ACC112 (cell line): ENCODE measurements at regions not wholly inside any gene's neighbourhood (a gene's known extent, or its start where the extent isn't known, plus 50 kb on each side); places are given as distances from the start of the nearest gene placed in this dataset.
"Not testable (repeated sequence)": the region's sequence is repeated elsewhere in the genome, so short reads cannot be mapped to it uniquely, and the experiment has no call there.

Experiments used
- H2AFZ ChIP-seq: fragments of 200-600 bp; sonication (generic); one replicate; pipeline ENCODE4 v1.6.0; 2017; ENCODE audit warnings: antibody characterized with exemption, low read length; ENCODE audit not compliant: unreplicated experiment
- H3K27ac ChIP-seq: fragments of 200-600 bp; sonication (generic); 2 replicates; pipeline ENCODE4 v1.5.1; 2014; ENCODE audit warnings: low read depth, mild to moderate bottlenecking, antibody characterized with exemption, low read length, moderate library complexity
- H3K27me3 ChIP-seq: fragments of 200-600 bp; sonication (generic); 2 replicates; pipeline ENCODE4 v1.6.1; 2014; ENCODE audit warnings: mild to moderate bottlenecking, antibody characterized with exemption, low read length, moderate library complexity, mixed read lengths; ENCODE audit not compliant: insufficient read depth
- H3K36me3 ChIP-seq: fragments of 200-600 bp; sonication (generic); 2 replicates; pipeline ENCODE4 v1.6.1; 2016; ENCODE audit warnings: mild to moderate bottlenecking, antibody characterized with exemption, low read length, moderate library complexity, mixed read lengths; ENCODE audit not compliant: insufficient read depth
- H3K4me1 ChIP-seq: fragments of 200-600 bp; sonication (generic); one replicate; pipeline ENCODE4 v1.6.1; 2016; ENCODE audit warnings: low read length, mixed read lengths; ENCODE audit not compliant: insufficient read depth, unreplicated experiment, control insufficient read depth
- H3K4me3 ChIP-seq: fragments of 200-600 bp; sonication (generic); 2 replicates; pipeline ENCODE4 v1.5.1; 2014; ENCODE audit warnings: mild to moderate bottlenecking, low read depth, low read length
- H3K79me2 ChIP-seq: fragments of 200-600 bp; sonication (generic); one replicate; pipeline ENCODE4 v1.6.0; 2016; ENCODE audit warnings: low read length; ENCODE audit not compliant: control insufficient read depth, unreplicated experiment, insufficient read depth

DNA sequence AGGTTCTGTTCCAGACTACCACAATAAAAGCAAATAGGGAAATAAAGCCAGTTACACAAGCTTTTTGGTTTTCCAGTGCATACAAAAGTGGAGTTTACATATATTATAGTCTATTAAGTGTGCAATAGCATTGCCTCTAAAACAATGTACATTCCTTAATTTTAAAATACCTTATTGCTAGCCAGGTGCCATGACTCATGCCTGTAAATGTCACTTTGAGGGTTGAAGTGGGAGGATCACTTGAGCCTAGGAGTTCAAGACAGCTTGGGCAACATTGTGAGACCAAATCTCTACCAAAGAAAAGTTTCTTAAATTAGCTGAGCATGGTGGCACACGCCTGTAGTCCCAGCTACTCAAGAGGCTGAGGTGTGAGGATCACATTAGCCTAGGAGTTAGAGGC lies 52.9 kb upstream of the IMP4 start:
- no peak overlapping the region for H3K4me3 ChIP-seq
- no peaks in the 10 kb centered on the region for H3K79me2 ChIP-seq
- no peaks in the 10 kb centered on the region for H3K4me1 ChIP-seq
- H3K27me3 ChIP-seq: peaks cover 47% of the 10 kb centered on the region
- no peaks in the 10 kb centered on the region for H3K36me3 ChIP-seq
- no peak overlapping the region for H2AFZ ChIP-seq
- H3K27ac ChIP-seq: no peak overlapping the region

DNA sequence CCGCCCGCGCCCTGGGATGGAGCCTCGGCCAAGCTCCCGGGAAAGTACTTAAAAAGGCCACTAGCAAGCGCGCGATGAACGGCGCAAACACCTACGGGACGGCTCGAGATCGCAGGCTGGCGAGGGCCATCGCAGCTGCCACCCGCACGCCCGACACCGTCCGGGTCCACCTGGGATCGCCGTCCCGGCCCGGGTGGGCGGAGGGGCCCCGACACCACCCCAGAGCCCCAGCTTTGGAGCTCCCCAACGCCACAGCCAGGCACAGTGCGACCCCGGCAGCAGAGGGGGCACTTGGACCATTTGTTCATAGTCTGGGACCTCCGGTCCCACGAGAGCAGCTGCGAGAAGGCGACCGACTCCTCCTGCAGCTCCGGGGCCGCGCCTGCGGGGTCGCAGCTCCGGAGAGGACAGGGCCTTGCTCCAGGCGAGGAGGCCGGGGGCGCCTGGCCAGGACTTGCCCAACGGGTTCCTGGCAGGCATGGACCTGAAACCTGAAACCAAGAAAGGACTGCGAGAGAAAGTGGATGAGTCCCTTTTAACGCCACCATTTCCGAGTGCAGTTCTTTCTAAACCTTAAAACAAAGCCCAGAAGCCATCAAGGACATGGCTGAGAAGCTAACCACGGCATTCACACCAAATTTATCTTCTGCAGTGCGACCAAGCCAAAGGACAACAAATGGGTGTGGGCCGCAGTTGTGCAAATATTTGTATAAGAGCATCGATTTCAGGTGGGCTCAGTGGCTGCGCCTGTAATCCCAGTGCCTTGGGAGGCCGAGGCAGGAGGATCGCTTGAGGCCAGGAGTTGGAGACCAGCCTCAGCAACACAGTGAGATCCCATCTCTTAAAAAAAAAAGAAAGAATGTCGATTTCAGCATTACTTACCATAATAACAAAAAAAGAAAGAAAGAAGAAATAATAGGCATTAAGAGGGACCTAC lies 54.0 kb upstream of the IMP4 start:
- Histone ChIP-seq H2AFZ (no peak overlapping the region), H3K4me1 (no peaks in the 10 kb centered on the region), H3K36me3 (no peaks in the 10 kb centered on the region), H3K79me2 (no peaks in the 10 kb centered on the region), H3K4me3 (no peak overlapping the region), H3K27ac (no peak overlapping the region), H3K27me3 (peaks cover 37% of the 10 kb centered on the region)

DNA sequence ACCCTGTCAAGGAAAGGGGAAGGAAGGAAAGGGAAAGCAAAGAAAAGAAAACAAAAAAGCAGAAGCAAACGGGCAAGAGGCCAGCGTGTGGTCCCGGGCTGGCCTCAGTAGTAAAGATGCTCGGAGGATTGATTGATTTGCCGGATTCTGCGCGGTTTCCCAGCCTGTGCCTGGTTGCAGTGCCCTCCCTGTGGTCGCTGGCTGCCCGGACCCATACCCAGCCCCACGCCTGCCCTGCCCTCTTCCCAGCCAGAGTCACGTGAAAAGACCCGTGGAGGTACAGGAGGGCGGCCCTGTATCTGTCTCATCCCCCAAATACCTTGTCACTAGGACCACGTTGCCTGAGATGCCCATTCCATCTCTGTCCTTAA lies 55.1 kb upstream of the IMP4 start:
- Histone ChIP-seq H3K4me1 (no peaks in the 10 kb centered on the region), H2AFZ (no peak overlapping the region), H3K36me3 (no peaks in the 10 kb centered on the region), H3K27ac (no peak overlapping the region), H3K79me2 (no peaks in the 10 kb centered on the region), H3K27me3 (peaks cover 31% of the 10 kb centered on the region), H3K4me3 (no peak overlapping the region)

DNA sequence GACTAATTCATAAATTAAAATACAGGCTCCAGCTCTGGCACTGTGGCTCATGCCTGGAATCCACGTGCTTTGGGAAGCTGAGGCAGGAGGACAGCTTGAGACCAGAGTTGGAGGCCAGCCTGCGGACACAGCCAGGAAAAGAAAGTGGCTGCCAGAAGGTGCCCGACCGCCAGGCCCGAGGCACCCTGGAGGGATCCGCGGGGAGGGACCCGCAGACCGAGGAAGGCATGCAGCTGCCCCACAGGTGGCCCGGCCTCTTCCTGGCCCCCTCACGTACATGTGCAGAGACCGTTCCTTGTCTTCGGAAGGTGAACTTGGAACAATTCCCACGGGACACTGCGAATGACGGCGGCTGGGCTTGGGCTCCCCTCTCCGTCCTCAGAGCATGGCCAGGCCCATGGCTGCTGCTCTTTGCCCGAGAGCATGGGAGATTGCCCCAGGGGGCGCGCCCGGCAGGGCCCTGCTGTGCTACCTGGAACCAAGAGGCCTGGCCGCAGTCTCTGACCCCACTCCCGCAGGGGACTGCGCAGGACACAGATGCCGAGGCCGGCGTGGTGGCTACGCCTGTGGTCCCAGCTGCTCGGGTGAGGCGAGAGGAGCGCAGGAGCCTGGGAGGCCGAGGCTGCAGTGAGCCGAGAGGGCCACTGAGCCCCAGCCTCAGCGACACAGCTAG lies 55.6 kb upstream of the IMP4 start:
- no peaks in the 10 kb centered on the region for H3K4me1 ChIP-seq
- H3K79me2 ChIP-seq: no peaks in the 10 kb centered on the region

DNA sequence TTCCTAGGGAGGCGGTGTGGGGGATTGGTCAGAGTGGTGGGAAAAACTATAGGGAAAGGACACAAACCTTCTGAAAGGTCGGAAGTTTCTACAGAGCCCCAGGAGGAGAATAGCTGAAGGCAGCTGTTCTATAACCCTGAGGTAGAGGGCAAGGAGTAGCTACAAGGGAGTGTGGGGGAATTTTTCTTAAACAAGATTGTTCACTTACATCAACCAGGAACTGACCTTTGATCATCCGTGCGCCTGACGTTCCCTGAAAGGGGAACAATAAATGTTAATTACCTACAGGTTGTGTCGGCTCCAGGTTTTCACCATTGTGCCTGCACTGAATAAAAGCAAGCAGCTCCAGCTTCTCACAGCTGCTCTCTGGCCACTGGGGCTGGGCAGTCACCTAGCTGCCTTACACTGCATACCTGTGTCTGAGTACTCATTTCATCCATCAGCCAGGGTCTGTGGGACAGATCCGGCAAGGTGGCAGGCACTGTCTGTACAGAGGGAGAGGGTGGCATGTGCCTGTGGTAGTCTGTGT lies 59.3 kb upstream of the IMP4 start:
- H3K36me3 ChIP-seq, H3K4me3 ChIP-seq, H3K27ac ChIP-seq, H3K79me2 ChIP-seq, H3K4me1 ChIP-seq, H3K27me3 ChIP-seq, H2AFZ ChIP-seq: not testable (repeated sequence)

More for the DNA sequence above, 55.6 kb upstream of the IMP4 start:
- Histone ChIP-seq H3K4me3 (no peak overlapping the region), H3K27ac (no peak overlapping the region), H3K27me3 (peaks cover 31% of the 10 kb centered on the region), H2AFZ (no peak overlapping the region), H3K36me3 (no peaks in the 10 kb centered on the region)

DNA sequence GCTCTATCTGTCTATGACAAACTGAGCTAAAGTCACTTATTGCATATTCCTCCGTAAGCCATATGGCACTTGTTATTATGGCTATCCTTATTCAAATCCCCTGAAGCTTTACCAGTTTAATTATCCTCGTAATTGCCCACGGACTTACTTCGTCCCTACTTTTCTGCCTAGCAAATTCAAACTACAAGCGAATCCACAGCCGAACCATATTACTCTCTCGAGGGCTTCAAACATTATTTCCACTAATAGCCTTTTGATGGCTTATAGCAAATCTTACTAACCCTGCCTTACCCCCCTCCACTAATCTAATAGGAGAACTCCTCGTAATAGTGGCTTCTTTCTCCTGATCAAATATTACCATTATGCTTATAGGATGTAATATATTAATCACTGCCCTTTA lies 63.1 kb upstream of the IMP4 start:
- not testable (repeated sequence) for H3K4me1 ChIP-seq, H3K79me2 ChIP-seq, H3K27ac ChIP-seq, H3K36me3 ChIP-seq, H3K27me3 ChIP-seq, H2AFZ ChIP-seq, H3K4me3 ChIP-seq

DNA sequence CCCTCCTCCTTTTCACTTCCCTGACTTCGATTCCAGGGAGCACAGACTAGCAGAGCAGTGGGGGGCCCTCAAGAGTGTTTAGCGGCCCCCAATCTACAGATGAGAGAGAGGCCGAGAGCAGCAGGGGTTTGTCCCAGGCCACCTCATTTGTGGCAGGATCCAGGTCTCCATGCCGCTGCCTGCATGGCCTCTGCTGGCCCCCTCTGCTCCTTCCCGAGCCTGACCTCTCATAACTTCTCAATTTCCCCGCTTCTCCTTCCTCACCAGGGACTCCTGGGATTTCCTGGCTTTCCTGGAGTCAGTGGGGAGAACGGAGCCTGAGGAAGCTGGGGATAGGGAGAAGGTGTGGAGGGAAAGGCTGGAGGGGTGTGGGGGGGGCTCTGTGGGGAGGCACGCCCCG lies 70.1 kb upstream of the TUBA3E start:
- H3K79me2 ChIP-seq, H3K4me3 ChIP-seq, H3K36me3 ChIP-seq, H3K27ac ChIP-seq, H3K4me1 ChIP-seq, H3K27me3 ChIP-seq, H2AFZ ChIP-seq: not testable (repeated sequence)

DNA sequence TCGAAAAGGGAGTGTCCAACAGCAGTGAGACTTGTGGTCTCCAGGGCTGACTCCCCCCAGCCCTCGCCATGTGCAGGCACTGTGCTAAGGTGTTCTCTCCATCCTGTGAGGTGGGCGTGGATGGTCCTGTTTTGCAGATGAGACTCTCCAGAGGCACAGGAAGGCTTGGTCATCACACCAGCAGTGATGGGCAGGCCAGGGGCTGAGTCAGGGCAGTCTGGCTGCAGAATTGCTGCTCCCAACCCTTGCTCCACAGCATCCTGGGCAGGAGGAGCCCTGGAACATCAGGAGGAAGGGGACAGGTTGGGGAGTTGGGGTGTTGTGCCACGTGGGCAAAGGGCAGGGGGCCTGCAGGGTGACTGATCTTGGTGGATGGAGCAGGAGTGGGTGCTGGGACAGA lies 69.3 kb upstream of the TUBA3E start:
- not testable (repeated sequence) for H3K4me1 ChIP-seq, H3K27ac ChIP-seq, H3K36me3 ChIP-seq, H2AFZ ChIP-seq, H3K4me3 ChIP-seq, H3K79me2 ChIP-seq
- peaks cover 13% of the 10 kb centered on the region for H3K27me3 ChIP-seq

DNA sequence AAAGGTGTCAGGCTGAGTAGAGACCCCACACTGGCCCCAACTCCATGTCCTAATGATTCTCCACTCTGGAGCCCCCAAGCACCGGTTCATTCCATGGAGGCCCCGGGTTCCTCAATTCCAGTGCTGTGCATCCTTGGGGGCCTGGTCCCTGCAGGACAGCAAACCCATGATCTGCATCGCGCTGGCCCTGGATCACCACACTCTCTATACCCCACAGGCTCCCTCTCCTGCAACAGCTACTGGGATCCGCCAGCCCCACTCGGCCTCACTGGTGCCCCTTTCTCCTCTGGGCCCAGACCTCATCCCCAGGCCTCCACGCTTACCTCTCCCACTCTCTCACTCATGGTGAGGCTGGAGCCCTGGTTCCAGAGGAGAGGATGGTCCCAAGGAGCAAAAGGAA lies 68.6 kb upstream of the TUBA3E start:
- not testable (repeated sequence) for H2AFZ ChIP-seq, H3K4me1 ChIP-seq, H3K36me3 ChIP-seq, H3K79me2 ChIP-seq, H3K4me3 ChIP-seq, H3K27ac ChIP-seq
- peaks cover 21% of the 10 kb centered on the region for H3K27me3 ChIP-seq

DNA sequence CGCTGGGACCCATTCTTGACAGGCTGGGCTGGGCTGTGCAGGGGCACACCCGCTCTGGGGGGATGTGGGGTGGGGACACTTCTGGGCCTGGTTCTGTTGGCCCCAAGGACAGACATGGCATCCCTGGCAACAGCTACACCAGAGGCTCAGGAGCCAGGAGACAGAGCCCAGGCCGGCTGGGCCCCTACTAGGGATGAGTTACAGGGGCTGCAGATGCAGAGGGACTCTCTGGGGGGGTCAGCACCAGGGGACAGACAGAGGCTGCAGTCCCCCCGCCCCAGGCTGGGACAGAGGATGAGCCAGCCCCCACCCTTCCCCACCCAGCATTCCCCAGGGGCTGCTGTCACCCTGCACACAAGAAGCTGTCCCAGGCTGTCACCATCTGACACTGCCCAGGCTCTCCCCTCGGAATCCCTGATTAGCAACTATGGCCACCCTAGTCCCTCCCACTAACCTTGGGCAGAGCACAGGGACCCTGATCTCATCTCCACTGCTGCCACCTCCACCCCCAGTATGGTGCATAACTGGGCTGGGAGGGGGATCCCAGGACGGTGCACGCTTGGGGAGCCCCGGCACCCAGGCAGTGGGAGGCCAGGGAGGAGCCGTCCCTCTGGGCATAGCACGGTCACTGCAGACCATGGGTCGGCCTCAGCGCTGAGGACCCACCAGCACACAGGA lies 67.5 kb upstream of the TUBA3E start:
- not testable (repeated sequence) for H3K4me3 ChIP-seq, H3K36me3 ChIP-seq, H3K79me2 ChIP-seq, H3K4me1 ChIP-seq, H3K27ac ChIP-seq, H2AFZ ChIP-seq
- H3K27me3 ChIP-seq: peaks cover 27% of the 10 kb centered on the region
